HCT116 (cell line): ENCODE measurements at regions not wholly inside any gene's neighbourhood (a gene's known extent, or its start where the extent isn't known, plus 50 kb on each side); places are given as distances from the start of the nearest gene placed in this dataset.

Experiments
- ATAC-seq: fragments of 200-7000 bp; cut with Tn5 transposase; 2 replicates; pipeline ENCODE4 v1.9.1; 2020; ENCODE audit warnings: mild to moderate bottlenecking, moderate library complexity
- BruUV-seq: library from RNA; stranded (reverse); fragments of 400-500 nt; replicated peaks from 2 replicates; lab custom pipeline; 2021; lab: Mats Ljungman, UMichigan
- CTCF ChIA-PET: fragments of 300-600 bp; sonication (Branson Sonifier 250); formaldehyde crosslinking; loops from one replicate; lab custom pipeline; 2021; ENCODE audit warnings: antibody characterized with exemption; lab: Charles Lee
- POLR2A ChIA-PET: fragments of 300-600, 350-600 bp; sonication (Branson Sonifier 250); formaldehyde crosslinking; loops from one replicate; lab custom pipeline; 2021; ENCODE audit warnings: antibody characterized with exemption; lab: Charles Lee
- RAD21 ChIA-PET, 2 experiments: fragments of 300-600 bp; sonication (Branson Sonifier 250); formaldehyde crosslinking; loops; one replicate each; lab custom pipeline; 2023; ENCODE audit warnings: low total read pairs in 2 of 2; ENCODE audit not compliant: uncharacterized antibody in 2 of 2, unreplicated experiment in 2 of 2, low non-redundant PET in 1 of 2; lab: Charles Lee
- DNase-seq: peaks from one replicate; pipeline ENCODE4 v3.0.0-alpha.2; 2010; ENCODE audit warnings: low read depth, low spot score
- H2AFZ ChIP-seq: fragments of 200-600 bp; shearing (Covaris generic), sonication (generic); 2 replicates; pipeline ENCODE4 v1.6.1; 2017; ENCODE audit warnings: low read depth, mixed run types, mixed read lengths, antibody characterized with exemption, low read length; ENCODE audit not compliant: poor library complexity, severe bottlenecking
- H3K27ac ChIP-seq: 2 replicates; pipeline ENCODE4 v1.5.1; 2012; ENCODE audit warnings: low read depth, low read length
- H3K27me3 ChIP-seq: fragments of 200-600 bp; sonication (generic); 2 replicates; pipeline ENCODE4 v1.6.1; 2016; ENCODE audit warnings: mixed run types, low read length, mixed read lengths; ENCODE audit not compliant: insufficient read depth
- H3K36me3 ChIP-seq, 2 experiments: fragments of 200-500 bp in 1 of 2; fragments of 200-600 bp in 1 of 2; sonication (Bioruptor generic) in 1 of 2; sonication (generic) in 1 of 2; 2 replicates each; pipeline versions ENCODE4 v1.5.1 to v1.6.1; 2014 to 2016; ENCODE audit warnings: low read length in 2 of 2, inconsistent platforms in 1 of 2, mixed read lengths in 1 of 2, mixed run types in 1 of 2; ENCODE audit not compliant: insufficient read depth in 2 of 2, control insufficient read depth in 1 of 2
- H3K4me1 ChIP-seq, 2 experiments: fragments of 200-600 bp in 1 of 2; sonication (generic) in 1 of 2; 2 replicates each; pipeline versions ENCODE4 v1.5.1 to v1.6.1; 2012 to 2017; ENCODE audit warnings: low read length in 2 of 2, inconsistent platforms in 1 of 2, mild to moderate bottlenecking in 1 of 2, mixed read lengths in 1 of 2, mixed run types in 1 of 2, moderate library complexity in 1 of 2; ENCODE audit not compliant: insufficient read depth in 2 of 2, control insufficient read depth in 1 of 2
- H3K4me2 ChIP-seq: fragments of 200-600 bp; sonication (generic); 2 replicates; pipeline ENCODE4 v1.6.1; 2017; ENCODE audit warnings: mixed run types, low read length, mixed read lengths
- H3K4me3 ChIP-seq, 2 experiments: fragments of 200-600 bp in 1 of 2; sonication (generic) in 1 of 2; replicated peaks in 1 of 2; 2 replicates each; pipeline ENCODE4 v1.5.1; 2011 to 2016; ENCODE audit warnings: low read length in 2 of 2, control low read depth in 1 of 2, low read depth in 1 of 2, mild to moderate bottlenecking in 1 of 2, mixed read lengths in 1 of 2, mixed run types in 1 of 2
- H3K79me2 ChIP-seq: fragments of 200-600 bp; sonication (generic); 2 replicates; pipeline ENCODE4 v1.6.1; 2017; ENCODE audit warnings: mild to moderate bottlenecking, mixed run types, low read length, moderate library complexity, mixed read lengths; ENCODE audit not compliant: insufficient read depth
- H3K9ac ChIP-seq: fragments of 200-600 bp; sonication (generic); 2 replicates; pipeline ENCODE4 v1.6.1; 2016; ENCODE audit warnings: low read length, mixed read lengths
- H3K9me2 ChIP-seq: fragments of 200-600 bp; sonication (generic), shearing (Covaris generic); 2 replicates; pipeline ENCODE4 v1.6.1; 2017; ENCODE audit warnings: mixed run types, mild to moderate bottlenecking, moderate library complexity; ENCODE audit not compliant: insufficient read depth
- H3K9me3 ChIP-seq, 2 experiments: fragments of 200-500 bp in 1 of 2; fragments of 200-600 bp in 1 of 2; sonication (Bioruptor generic) in 1 of 2; sonication (generic) in 1 of 2; 2 replicates each; pipeline ENCODE4 v1.6.1; 2014 to 2017; ENCODE audit warnings: low read length in 2 of 2, mixed read lengths in 2 of 2, inconsistent platforms in 1 of 2, low read depth in 1 of 2, mild to moderate bottlenecking in 1 of 2, mixed run types in 1 of 2, moderate library complexity in 1 of 2; ENCODE audit not compliant: control insufficient read depth in 1 of 2, insufficient read depth in 1 of 2
- H4K20me1 ChIP-seq: fragments of 200-600 bp; sonication (generic), shearing (Covaris generic); 2 replicates; pipeline ENCODE4 v1.6.1; 2017; ENCODE audit warnings: mixed run types, mild to moderate bottlenecking, moderate library complexity; ENCODE audit not compliant: insufficient read depth
- ATF3 ChIP-seq: IDR thresholded peaks from 2 replicates; pipeline ENCODE4 v1.6.1; 2012
- CEBPB ChIP-seq: IDR thresholded peaks from 2 replicates; pipeline ENCODE4 v1.6.1; 2012; ENCODE audit warnings: low read depth
- CTCF ChIP-seq, 3 experiments: fragments of 200-600 bp in 1 of 3; sonication (generic) in 1 of 3; IDR thresholded peaks in 2 of 3; conservative IDR thresholded peaks in 1 of 3; 2 replicates each; pipeline ENCODE4 v1.5.1; 2012 to 2017; ENCODE audit warnings: low read depth in 2 of 3, low read length in 2 of 3, antibody characterized with exemption in 1 of 3, borderline replicate concordance in 1 of 3, control low read depth in 1 of 3, mild to moderate bottlenecking in 1 of 3, mixed read lengths in 1 of 3, mixed run types in 1 of 3, moderate library complexity in 1 of 3; ENCODE audit not compliant: insufficient read depth in 1 of 3
- EGR1 ChIP-seq: IDR thresholded peaks from 2 replicates; pipeline ENCODE4 v1.6.1; 2012; ENCODE audit warnings: low read depth
- ELF1 ChIP-seq: IDR thresholded peaks from 2 replicates; pipeline ENCODE4 v1.6.1; 2012; ENCODE audit warnings: low read depth, borderline replicate concordance
- EZH2 ChIP-seq: fragments of 200-600 bp; sonication (generic); IDR thresholded peaks from 2 replicates; pipeline ENCODE4 v1.6.1; 2017; ENCODE audit warnings: antibody characterized with exemption, mixed run types
- EZH2phosphoT487 ChIP-seq: fragments of 200-600 bp; IDR thresholded peaks from 2 replicates; pipeline ENCODE4 v1.6.1; 2018; ENCODE audit warnings: antibody characterized with exemption, borderline replicate concordance
- FOSL1 ChIP-seq: IDR thresholded peaks from 2 replicates; pipeline ENCODE4 v1.6.1; 2012; ENCODE audit warnings: low read depth
- MAX ChIP-seq: IDR thresholded peaks from 2 replicates; pipeline ENCODE4 v1.6.1; 2012
- POLR2A ChIP-seq: IDR thresholded peaks from 2 replicates; pipeline ENCODE4 v1.7.0; 2011; ENCODE audit warnings: borderline replicate concordance; ENCODE audit not compliant: insufficient read depth, insufficient read length; ENCODE audit errors: extremely low read depth
- RAD21 ChIP-seq: IDR thresholded peaks from 2 replicates; pipeline ENCODE4 v1.6.1; 2012; ENCODE audit warnings: low read depth, mild to moderate bottlenecking
- REST ChIP-seq: IDR thresholded peaks from 2 replicates; pipeline ENCODE4 v1.6.1; 2012; ENCODE audit warnings: low read depth
- SIN3A ChIP-seq: IDR thresholded peaks from 2 replicates; pipeline ENCODE4 v1.6.1; 2012; ENCODE audit warnings: low read depth
- ZFX ChIP-seq: fragments of 450-650 bp; IDR thresholded peaks from 2 replicates; pipeline ENCODE4 v1.6.1; 2017
- intact Hi-C: fragments of 100-400 bp; cut with micrococcal nuclease; formaldehyde crosslinking; loops from 2 replicates; pipeline ENCODE4 v1.10.0; 2022

- Histone ChIP-seq H3K36me3 (no peaks in the 10 kb centered on the region), H4K20me1 (no peaks in the 10 kb centered on the region), H2AFZ (no peak overlapping the region), H3K4me3 (no peak overlapping the region), H3K9me2 (no peaks in the 10 kb centered on the region), H3K27me3 (peaks cover 15% of the 10 kb centered on the region), H3K4me2 (no peak overlapping the region), H3K9ac (no peak overlapping the region), H3K27ac (no peak overlapping the region), H3K9me3 (peaks cover 0 to 7% of the 10 kb centered on the region in 2 experiments; a peak in 2 of 4 replicates), H3K4me1 (no peaks in the 10 kb centered on the region), H3K79me2 (no peaks in the 10 kb centered on the region)
- RAD21 ChIA-PET, result no interaction called here
- POLR2A ChIA-PET, result no interaction called here
- no peak for ATAC-seq
- DNase-seq, result no peak
- no TSS peak for BruUV-seq
- TF ChIP-seq CTCF (IDR thresholded peaks at IDR 0.05 in 2 of 3, conservative IDR thresholded peaks at IDR 0.05 in 1 of 3; ENCODE audit: borderline replicate concordance in 1 of 3, insufficient read depth in 1 of 3, low read depth in 2 of 3, low read length in 2 of 3) (no peak), CEBPB (no peak), MAX (no peak), ELF1 (no peak)
- intact Hi-C loops, result no loop called here
- CTCF ChIA-PET, result no interaction called here
Measured at GRCh38 chr13:111993691-111994090, 73.3 kb upstream of the SOX1 start.

- H3K27ac ChIP-seq, result no peak overlapping the region
- ChIA-PET RAD21 (no interaction called here), POLR2A (no interaction called here), CTCF (no interaction called here)
- H3K27me3 ChIP-seq, result peaks cover 18% of the 10 kb centered on the region
- H3K4me3 ChIP-seq, result no peak overlapping the region
- H3K79me2 ChIP-seq, result no peaks in the 10 kb centered on the region
- H4K20me1 ChIP-seq, result no peaks in the 10 kb centered on the region
- no TSS peak for BruUV-seq
- no peak overlapping the region for H2AFZ ChIP-seq
- ATAC-seq (no peak), DNase-seq (no peak)
- H3K9me3 ChIP-seq, result peaks cover 0 to 7% of the 10 kb centered on the region in 2 experiments; a peak in 2 of 4 replicates
- intact Hi-C loops, result no loop called here
- no peaks in the 10 kb centered on the region for H3K36me3 ChIP-seq
- H3K9me2 ChIP-seq, result no peaks in the 10 kb centered on the region
- no peak overlapping the region for H3K9ac ChIP-seq
- no peaks in the 10 kb centered on the region for H3K4me1 ChIP-seq
- H3K4me2 ChIP-seq, result no peak overlapping the region
- TF ChIP-seq ATF3 (no peak), EZH2 (no peak), RAD21 (no peak), EGR1 (no peak), POLR2A (no peak), FOSL1 (no peak), REST (no peak), ZFX (no peak), SIN3A (no peak), EZH2phosphoT487 (no peak)
Measured at GRCh38 chr13:111994578-111994977, 72.4 kb upstream of the SOX1 start.
